Body of pancreas (tissue), 4 donors: ENCODE measurements at regions not wholly inside any gene's neighbourhood (a gene's known extent, or its start where the extent isn't known, plus 50 kb on each side); places are given as distances from the start of the nearest gene placed in this dataset.
A peak's percentile ranks its signal among the peaks of the same experiment; 100 is the strongest.

ENCODE experiments used
- POLR2A ChIP-seq, 3 donors: fragments of 450-650 bp; IDR thresholded peaks; one replicate each; pipeline ENCODE4 v1.6.1; 2016; ENCODE audit warnings: antibody characterized with exemption in 3 of 3, mild to moderate bottlenecking in 2 of 3
- TF ChIP-seq, protein P1 (sequence below), 7 experiments: fragments of 450-650 bp in 4 of 7; fragments of 200-600 bp in 3 of 7; sonication (generic) in 3 of 7; IDR thresholded peaks; one replicate each; pipeline ENCODE4 v1.5.1; 2016 to 2019; ENCODE audit warnings: antibody characterized with exemption in 7 of 7

DNA sequence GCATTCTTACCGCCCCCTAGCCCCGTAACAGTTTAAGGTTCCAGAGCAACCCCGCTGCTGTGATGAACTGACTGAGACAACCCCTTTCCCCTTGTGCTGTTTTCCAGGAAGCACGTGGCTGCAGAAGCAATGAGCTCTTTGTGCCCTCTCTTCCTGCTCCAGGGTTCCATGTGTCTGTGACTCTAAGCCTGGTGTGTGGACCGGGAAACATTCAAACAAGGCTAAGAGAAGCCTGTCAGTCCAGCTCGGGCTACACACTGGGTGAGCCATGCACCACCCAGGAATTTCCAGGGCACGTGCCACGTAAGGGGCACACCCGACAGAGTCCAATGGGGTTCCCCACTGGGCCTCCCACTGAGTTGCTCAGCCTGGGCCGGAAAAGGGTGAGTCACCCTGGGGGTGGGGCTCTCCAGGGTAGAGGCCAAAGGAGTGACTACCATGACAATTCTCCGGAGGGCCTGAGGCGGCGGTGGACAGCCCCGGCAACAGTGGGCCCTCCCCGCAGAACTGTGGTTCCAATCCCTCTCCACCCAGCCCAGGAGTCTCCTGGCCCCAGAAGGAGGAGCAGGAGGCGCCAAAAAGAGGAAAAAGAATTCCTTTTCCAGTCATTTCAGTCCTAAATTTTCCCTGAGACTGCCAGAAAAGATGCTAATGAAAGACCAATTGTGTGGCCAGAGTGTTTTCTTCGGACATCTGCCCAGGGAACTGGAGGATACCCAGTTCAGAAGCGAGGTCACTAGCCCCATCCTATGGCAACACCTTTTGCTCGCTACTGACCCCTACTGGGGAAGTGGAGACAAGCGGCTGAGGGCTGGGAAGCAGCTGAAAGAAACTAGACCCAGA is 157.8 kb upstream of the SLC1A4 start:
- TF ChIP-seq, protein P1, sequence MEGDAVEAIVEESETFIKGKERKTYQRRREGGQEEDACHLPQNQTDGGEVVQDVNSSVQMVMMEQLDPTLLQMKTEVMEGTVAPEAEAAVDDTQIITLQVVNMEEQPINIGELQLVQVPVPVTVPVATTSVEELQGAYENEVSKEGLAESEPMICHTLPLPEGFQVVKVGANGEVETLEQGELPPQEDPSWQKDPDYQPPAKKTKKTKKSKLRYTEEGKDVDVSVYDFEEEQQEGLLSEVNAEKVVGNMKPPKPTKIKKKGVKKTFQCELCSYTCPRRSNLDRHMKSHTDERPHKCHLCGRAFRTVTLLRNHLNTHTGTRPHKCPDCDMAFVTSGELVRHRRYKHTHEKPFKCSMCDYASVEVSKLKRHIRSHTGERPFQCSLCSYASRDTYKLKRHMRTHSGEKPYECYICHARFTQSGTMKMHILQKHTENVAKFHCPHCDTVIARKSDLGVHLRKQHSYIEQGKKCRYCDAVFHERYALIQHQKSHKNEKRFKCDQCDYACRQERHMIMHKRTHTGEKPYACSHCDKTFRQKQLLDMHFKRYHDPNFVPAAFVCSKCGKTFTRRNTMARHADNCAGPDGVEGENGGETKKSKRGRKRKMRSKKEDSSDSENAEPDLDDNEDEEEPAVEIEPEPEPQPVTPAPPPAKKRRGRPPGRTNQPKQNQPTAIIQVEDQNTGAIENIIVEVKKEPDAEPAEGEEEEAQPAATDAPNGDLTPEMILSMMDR (IDR thresholded peaks at IDR 0.05) = peak; percentile 69 to 88 (median 82)
- TF ChIP-seq POLR2A (IDR thresholded peaks at IDR 0.05) = no peak
